HG02759 (cell line): ENCODE measurements at regions not wholly inside any gene's neighbourhood (a gene's known extent, or its start where the extent isn't known, plus 50 kb on each side); places are given as distances from the start of the nearest gene placed in this dataset.
"Not testable (repeated sequence)": the region's sequence is repeated elsewhere in the genome, so short reads cannot be mapped to it uniquely, and the experiment has no call there.

Source experiments
- ATAC-seq: cut with Tn5 transposase; IDR thresholded peaks from one replicate; pipeline ENCODE4 v1.9.1; 2021; ENCODE audit warnings: mild to moderate bottlenecking, moderate library complexity; ENCODE audit not compliant: unreplicated experiment

GRCh38 chr2:65920659-65921058, 488.3 kb upstream of the SPRED2 start:
- no peak for ATAC-seq

GRCh38 chr2:65919550-65920188, 487.3 kb upstream of the SPRED2 start:
- no peak for ATAC-seq

GRCh38 chr2:65918760-65919187, 486.4 kb upstream of the SPRED2 start:
- no peak for ATAC-seq

DNA sequence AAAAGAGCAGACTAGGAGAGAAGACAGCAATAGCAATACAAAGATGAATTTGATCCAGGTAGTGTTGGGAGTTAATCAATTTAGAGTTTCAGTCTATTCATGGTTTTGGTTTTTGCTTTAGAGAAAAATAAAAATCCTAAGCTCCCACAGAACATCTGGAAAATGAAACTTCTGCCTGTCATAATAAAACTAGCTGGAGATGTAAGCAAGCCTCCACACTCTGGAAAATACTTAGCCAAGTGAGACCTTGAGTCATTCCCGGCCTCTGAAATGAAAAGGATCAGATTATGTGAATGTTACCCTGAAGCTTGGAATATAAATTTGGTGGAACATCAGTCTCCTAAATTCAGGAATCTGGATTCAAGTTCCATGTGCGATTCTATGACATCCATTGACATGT, 485.6 kb upstream of the SPRED2 start:
- ATAC-seq: no peak

DNA sequence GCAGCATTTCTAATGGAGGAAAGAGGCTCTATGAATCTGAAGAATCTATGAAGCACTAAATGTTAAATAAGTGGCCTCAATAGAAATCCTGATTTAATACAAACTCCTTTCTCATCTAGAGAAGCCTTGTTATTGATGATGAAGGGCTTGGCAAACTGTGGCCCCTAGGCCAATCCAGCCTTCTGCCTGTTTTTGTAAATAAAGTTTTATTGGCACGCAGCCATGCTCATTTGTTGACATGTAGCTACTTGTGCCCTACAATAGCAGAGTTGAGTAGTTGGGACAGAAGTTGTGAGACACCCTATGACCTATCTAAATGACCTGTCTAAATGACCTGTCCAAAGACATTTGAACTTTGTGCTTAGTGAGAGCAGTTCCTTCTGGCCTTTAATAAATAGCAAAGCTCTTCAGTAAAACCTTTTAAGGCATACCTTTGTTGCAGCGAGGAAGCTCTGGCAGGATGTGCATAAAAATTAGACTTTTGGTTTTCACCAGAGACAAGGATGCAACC, 484.4 kb upstream of the SPRED2 start:
- no peak for ATAC-seq

- no peak for ATAC-seq
Observed at GRCh38 chr2:65916177-65916576, 483.8 kb upstream of the SPRED2 start.

DNA sequence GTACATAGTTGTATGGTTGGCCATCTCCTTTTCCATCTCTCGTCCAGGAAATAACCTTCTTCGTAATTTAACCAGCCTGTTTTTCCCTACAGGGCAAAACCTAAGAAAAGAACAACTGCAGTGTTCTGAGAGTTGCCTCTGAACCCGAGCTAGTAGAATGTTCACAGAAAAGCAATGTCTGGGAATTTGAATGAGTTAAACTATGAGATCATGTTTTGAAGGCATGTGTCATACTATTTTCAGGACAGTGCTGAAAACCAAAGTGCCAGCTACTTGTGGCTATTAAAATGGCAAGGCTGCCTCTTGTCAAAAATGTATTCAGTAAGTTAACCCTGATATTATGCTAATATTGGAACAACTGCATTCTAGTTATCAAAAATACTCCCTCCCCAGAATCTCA, 482.9 kb upstream of the SPRED2 start:
- ATAC-seq: no peak

- ATAC-seq: no peak
Observed at GRCh38 chr2:65914244-65914786, 481.9 kb upstream of the SPRED2 start.

- ATAC-seq: no peak
Observed at GRCh38 chr2:65913813-65914212, 481.4 kb upstream of the SPRED2 start.

DNA sequence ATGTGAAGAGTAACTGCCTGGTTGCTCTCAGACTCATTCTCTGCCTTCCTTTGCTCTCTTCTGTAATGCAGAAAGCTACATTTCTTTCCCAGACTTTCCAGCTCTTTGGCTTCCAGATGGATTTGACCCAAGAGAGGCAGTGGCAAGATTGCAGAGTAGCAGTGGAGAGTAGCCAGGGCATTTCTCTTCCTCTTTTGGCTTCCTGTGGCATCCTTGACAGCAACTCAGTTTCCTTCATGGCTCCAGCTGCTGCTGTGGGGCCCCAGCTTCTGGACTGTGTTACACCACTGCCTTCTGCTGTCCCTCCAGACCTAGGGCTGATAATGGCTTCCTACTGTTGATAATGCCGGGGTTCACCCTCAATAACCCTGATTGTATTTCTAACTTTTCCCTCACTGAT, 469.4 kb upstream of the SPRED2 start:
- no peak for ATAC-seq

GRCh38 chr2:65896446-65896845, 464.0 kb upstream of the SPRED2 start:
- ATAC-seq: no peak

DNA sequence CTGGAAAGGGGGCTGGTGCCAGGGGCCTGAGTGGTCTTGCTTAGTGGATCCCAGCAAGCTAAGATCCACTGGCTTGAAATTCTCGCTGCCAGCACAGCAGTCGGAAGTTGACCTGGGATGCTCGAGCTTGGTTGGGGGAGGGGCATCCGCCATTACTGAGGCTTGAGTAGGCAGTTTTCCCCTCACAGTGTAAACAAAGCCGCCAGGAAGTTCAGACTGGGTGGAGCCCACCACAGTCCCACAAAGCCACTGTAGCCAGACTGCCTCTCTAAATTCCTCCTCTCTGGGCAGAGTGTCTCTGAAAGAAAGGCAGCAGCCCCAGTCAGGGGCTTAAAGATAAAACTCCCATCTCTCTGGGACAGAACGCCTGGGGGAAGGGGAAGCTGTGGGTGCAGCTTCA, 457.7 kb upstream of the SPRED2 start:
- not testable (repeated sequence) for ATAC-seq

DNA sequence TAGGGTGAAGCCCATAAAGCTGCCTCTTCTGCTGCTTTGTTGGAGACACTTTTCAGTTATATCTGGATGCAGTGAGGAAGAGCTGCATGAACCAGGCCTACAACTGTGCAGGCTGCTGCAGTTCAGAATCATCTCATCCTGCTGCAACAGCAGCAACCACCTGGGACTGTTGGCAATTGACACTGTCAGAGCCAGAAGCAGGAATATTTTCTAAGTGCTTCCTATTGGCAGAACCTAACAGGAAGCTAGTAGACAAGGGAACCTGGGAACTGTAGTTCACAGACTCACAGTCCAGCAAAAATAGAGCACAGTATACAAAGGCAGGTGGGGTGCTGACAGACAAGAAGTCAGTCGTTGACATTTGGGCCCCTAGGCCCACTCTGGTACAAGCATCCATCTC, 452.9 kb upstream of the SPRED2 start:
- no peak for ATAC-seq

GRCh38 chr2:65881592-65881991, 449.2 kb upstream of the SPRED2 start:
- no peak for ATAC-seq

- ATAC-seq: no peak
Observed at GRCh38 chr2:65880436-65880835, 448.0 kb upstream of the SPRED2 start.

DNA sequence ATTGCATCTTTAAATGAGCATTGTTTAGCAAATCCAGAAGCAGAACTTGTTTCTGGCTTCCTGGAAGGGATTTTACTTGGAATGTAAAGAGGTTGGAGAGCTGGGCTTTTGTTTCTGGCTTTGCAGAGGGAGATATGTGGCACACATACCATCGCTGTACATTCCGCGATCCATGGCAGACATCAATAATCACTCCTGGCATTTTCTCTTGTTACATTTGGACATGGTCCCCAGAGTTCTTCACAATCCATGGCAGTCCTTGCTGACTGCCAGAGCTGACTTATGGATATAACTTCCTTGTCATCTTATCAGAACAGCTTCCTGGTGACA, 445.6 kb upstream of the SPRED2 start:
- ATAC-seq: no peak

GRCh38 chr2:65877331-65878010, 445.1 kb upstream of the SPRED2 start:
- no peak for ATAC-seq

DNA sequence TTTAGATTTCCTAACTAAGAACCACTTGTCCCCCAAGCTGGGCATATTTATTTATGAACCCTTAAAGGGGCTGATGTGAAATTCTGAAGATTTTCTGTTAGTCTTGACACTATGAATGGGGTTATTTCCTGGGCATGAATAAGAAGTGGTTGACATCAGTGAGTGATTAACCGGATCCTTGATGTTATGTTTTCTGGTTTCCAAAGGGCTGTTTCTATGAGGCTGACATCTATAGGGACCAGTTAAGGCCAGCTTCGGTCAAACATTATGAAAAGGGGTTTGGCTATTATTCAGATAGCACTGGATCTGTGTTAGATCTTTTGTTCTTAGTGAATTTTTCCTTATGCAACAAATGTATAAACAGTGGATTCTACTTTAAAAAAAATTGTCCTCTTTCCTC, 443.7 kb upstream of the SPRED2 start:
- ATAC-seq: no peak

DNA sequence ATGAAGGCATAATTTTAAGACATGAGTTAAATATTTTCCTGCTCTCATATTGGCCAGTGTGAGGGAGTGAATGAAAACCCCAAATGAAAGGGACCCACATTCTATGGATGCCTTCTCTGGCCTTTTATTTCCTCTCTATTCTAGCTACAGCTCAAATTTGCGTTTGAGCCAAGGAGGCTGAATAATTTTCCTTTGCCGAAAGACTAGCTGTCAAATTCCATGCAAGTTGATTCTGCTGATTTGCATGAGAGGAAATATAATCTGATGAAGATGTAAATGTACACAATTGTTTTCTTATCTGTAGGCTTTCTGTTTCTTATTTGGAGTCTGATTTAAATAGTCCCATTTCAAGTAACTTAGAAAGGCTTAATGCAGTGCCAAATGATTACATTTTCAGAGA, 438.4 kb upstream of the SPRED2 start:
- no peak for ATAC-seq

DNA sequence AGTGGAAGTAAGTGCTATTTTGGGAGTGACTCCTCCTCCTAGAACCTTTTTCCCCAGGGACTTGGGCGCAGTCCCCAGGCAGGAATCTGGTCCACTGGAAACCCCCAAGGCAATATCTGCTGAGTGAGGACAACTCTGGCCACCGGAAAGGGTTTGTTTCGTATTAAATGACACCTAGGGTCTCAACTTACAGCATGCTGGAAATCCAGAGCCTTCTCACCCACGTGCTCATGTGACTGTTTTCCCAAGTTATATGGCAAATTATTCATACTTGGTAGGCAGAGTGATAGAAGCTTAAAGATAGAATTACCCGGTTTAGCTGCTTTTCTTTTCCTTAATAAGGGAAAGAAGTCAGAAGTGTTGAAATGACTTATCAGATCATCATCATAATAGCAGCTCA, 436.9 kb upstream of the SPRED2 start:
- no peak for ATAC-seq

DNA sequence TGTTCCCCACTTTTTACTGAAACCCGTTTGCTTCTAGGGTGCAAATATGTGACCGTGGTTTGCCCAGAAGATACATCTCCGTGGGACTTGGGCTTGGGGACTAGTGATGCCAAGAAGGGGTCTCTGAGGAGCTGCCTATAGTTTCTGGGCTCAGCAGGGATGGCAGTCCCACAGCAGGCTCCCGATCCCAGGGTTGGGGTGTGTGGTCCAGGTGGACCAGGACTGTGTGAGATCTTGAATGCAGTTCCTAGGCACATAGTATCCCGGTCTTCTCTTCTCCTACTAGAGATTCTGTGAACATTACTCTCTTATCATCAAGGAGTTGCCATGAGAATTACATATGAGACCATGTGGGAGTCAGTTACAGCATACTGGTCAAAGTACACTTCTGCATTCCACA, 435.8 kb upstream of the SPRED2 start:
- ATAC-seq: no peak

DNA sequence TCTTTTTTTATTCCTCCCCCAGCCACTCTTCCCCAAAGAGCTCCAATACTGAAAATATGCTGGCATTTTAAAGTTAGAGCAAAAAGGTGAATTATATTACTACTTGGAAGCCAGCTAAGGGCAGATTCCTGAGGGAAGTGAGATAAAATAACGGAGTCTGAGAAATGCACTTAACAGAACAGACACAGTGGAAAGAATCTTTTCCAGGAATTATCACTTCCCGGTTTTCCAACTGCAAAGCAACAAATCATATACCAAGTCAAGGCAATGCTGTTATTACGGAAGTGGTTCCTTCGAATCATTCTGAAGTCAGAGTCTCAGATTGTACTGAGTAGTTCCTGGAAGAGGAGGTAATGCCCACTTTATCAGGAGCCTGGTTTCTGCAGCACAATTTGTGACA, 435.0 kb upstream of the SPRED2 start:
- ATAC-seq: no peak

DNA sequence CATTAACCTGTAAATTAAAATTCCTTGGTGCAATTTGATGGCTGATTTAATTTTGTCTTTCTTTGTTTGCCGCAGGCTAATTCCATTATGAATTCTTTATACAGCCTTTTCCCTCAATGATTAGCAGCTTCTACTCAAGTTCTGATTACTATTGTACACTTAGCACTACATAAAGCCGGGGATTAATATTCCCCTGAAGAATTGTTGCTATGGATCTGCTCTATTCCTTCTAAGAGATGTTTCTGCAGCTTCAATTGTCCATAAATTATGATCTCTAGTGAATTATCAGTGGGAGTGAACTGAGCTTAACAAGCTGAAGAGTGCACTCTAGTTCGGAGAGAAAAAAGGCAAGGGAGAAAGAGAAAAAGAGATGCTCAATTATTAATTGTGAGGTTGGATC, 433.7 kb upstream of the SPRED2 start:
- no peak for ATAC-seq
